IMR-90 (cell line): ENCODE measurements at regions not wholly inside any gene's neighbourhood (a gene's known extent, or its start where the extent isn't known, plus 50 kb on each side); places are given as distances from the start of the nearest gene placed in this dataset.

ENCODE experiments used
- ATAC-seq: fragments of 200-7000 bp; cut with Tn5 transposase; 2 replicates; pipeline ENCODE4 v1.9.1; 2020; ENCODE audit warnings: low read depth, mild to moderate bottlenecking, moderate library complexity
- BruUV-seq: library from RNA; stranded (reverse); fragments of 400-500 nt; replicated peaks from 2 replicates; lab custom pipeline; 2021; lab: Mats Ljungman, UMichigan
- CTCF ChIA-PET: fragments of 300-600 bp; formaldehyde crosslinking; extraction: SDS; loops from one replicate; lab custom pipeline; 2021; ENCODE audit warnings: antibody characterized with exemption; lab: Yijun Ruan, JAX
- POLR2A ChIA-PET: fragments of 300-600 bp; sonication (Branson Sonifier 250); formaldehyde crosslinking; loops from one replicate; lab custom pipeline; 2022; ENCODE audit warnings: antibody characterized with exemption; ENCODE audit not compliant: unreplicated experiment; lab: Charles Lee
- DNase-seq: peaks from one replicate; pipeline ENCODE4 v3.0.0; 2013
- H2AFZ ChIP-seq: replicated peaks from 2 replicates; pipeline ENCODE3; 2013; ENCODE audit warnings: low read length, mild to moderate bottlenecking; ENCODE audit not compliant: poor library complexity
- H2AK5ac ChIP-seq: 2 replicates; pipeline ENCODE4 v1.6.1; 2013; ENCODE audit warnings: low read depth, low read length, inconsistent platforms
- H2AK9ac ChIP-seq: replicated peaks from 2 replicates; pipeline ENCODE3; 2013; ENCODE audit warnings: mild to moderate bottlenecking, low read depth, low read length, moderate library complexity; ENCODE audit not compliant: poor library complexity
- H2BK120ac ChIP-seq: 2 replicates; pipeline ENCODE4 v1.6.1; 2013; ENCODE audit warnings: low read depth, low read length, inconsistent platforms
- H2BK15ac ChIP-seq: 3 replicates; pipeline ENCODE4 v1.6.1; 2013; ENCODE audit warnings: low read depth, low read length, inconsistent platforms
- H2BK20ac ChIP-seq: 2 replicates; pipeline ENCODE4 v1.6.1; 2013; ENCODE audit warnings: low read depth, mild to moderate bottlenecking, inconsistent platforms, low read length, moderate library complexity
- H2BK5ac ChIP-seq: 2 replicates; pipeline ENCODE4 v1.6.1; 2013; ENCODE audit warnings: mild to moderate bottlenecking, low read depth, low read length, inconsistent platforms; ENCODE audit not compliant: poor library complexity, severe bottlenecking
- H3K14ac ChIP-seq: replicated peaks from 2 replicates; pipeline ENCODE4 v1.6.1; 2013; ENCODE audit warnings: low read depth, low read length, inconsistent platforms
- H3K18ac ChIP-seq: 2 replicates; pipeline ENCODE4 v1.6.1; 2013; ENCODE audit warnings: low read depth, low read length, control low read depth
- H3K23ac ChIP-seq: 2 replicates; pipeline ENCODE4 v1.6.1; 2013; ENCODE audit warnings: low read depth, low read length, inconsistent platforms
- H3K27ac ChIP-seq: 2 replicates; pipeline ENCODE4 v1.5.1; 2013; ENCODE audit warnings: mild to moderate bottlenecking, control low read depth, low read length; ENCODE audit not compliant: insufficient read depth
- H3K27me3 ChIP-seq: 2 replicates; pipeline ENCODE4 v1.6.1; 2013; ENCODE audit warnings: low read length; ENCODE audit not compliant: control insufficient read depth, insufficient read depth
- H3K36me3 ChIP-seq: 2 replicates; pipeline ENCODE4 v1.6.1; 2013; ENCODE audit warnings: low read length, mixed read lengths; ENCODE audit not compliant: control insufficient read depth, insufficient read depth
- H3K4ac ChIP-seq: 2 replicates; pipeline ENCODE4 v1.6.1; 2013; ENCODE audit warnings: low read depth, low read length, inconsistent platforms
- H3K4me1 ChIP-seq: 2 replicates; pipeline ENCODE4 v1.6.1; 2013; ENCODE audit warnings: low read length, mixed read lengths; ENCODE audit not compliant: control insufficient read depth, insufficient read depth
- H3K4me2 ChIP-seq: 2 replicates; pipeline ENCODE4 v1.6.1; 2013; ENCODE audit warnings: low read depth, mild to moderate bottlenecking, control low read depth, low read length, moderate library complexity
- H3K4me3 ChIP-seq: 2 replicates; pipeline ENCODE4 v1.5.1; 2013; ENCODE audit warnings: low read depth, mild to moderate bottlenecking, control low read depth, low read length, moderate library complexity; ENCODE audit not compliant: insufficient read depth
- H3K56ac ChIP-seq: 2 replicates; pipeline ENCODE4 v1.6.1; 2013; ENCODE audit warnings: low read length, inconsistent platforms; ENCODE audit not compliant: insufficient read depth; ENCODE audit errors: extremely low read depth
- H3K79me1 ChIP-seq, 2 experiments: 2 replicates each; pipeline ENCODE4 v1.6.1; 2013; ENCODE audit warnings: low read length in 2 of 2, inconsistent platforms in 1 of 2, low read depth in 1 of 2
- H3K9ac ChIP-seq: 2 replicates; pipeline ENCODE4 v1.6.1; 2013; ENCODE audit warnings: low read depth, low read length, control low read depth
- H3K9me1 ChIP-seq: 2 replicates; pipeline ENCODE4 v1.6.1; 2013; ENCODE audit warnings: low read length, inconsistent platforms; ENCODE audit not compliant: insufficient read depth
- H3K9me3 ChIP-seq: 2 replicates; pipeline ENCODE4 v1.6.1; 2013; ENCODE audit warnings: low read length; ENCODE audit not compliant: control insufficient read depth, insufficient read depth
- H4K20me1 ChIP-seq: 2 replicates; pipeline ENCODE4 v1.6.1; 2013; ENCODE audit warnings: low read length, inconsistent platforms; ENCODE audit not compliant: insufficient read depth
- H4K5ac ChIP-seq: 2 replicates; pipeline ENCODE4 v1.6.1; 2013; ENCODE audit warnings: mild to moderate bottlenecking, low read depth, low read length, control low read depth
- H4K8ac ChIP-seq, 2 experiments: 2 replicates each; pipeline ENCODE4 v1.6.1; 2013; ENCODE audit warnings: low read depth in 2 of 2, low read length in 2 of 2, control low read depth in 1 of 2, inconsistent platforms in 1 of 2
- H4K91ac ChIP-seq: 2 replicates; pipeline ENCODE4 v1.6.1; 2013; ENCODE audit warnings: low read depth, low read length, inconsistent platforms; ENCODE audit not compliant: insufficient read depth
- FOS ChIP-seq: fragments of 150-350 bp; IDR thresholded peaks from 2 replicates; pipeline ENCODE4 v1.6.1; 2016; ENCODE audit warnings: low read depth, low read length
- MAFK ChIP-seq: IDR thresholded peaks from 2 replicates; pipeline ENCODE4 v1.6.1; 2012; ENCODE audit warnings: low read depth, low read length, improper control_type of control experiment
- MXI1 ChIP-seq: IDR thresholded peaks from 2 replicates; pipeline ENCODE4 v1.6.1; 2012; ENCODE audit warnings: low read depth, mild to moderate bottlenecking, low read length, moderate library complexity, borderline replicate concordance
- WGBS, 2 experiments: methylation state at CpG; one replicate each; pipeline versions ENCODE4 v1.1.5 to v1.1.7; 2013; ENCODE audit warnings: missing lambda C conversion rate in 2 of 2; ENCODE audit not compliant: insufficient read length in 1 of 2; ENCODE audit errors: extremely low coverage in 2 of 2; 5-methylcytosine and 5-hydroxymethylcytosine counted together
- dilution Hi-C: fragments of 300-500 bp; cut with HindIII; formaldehyde crosslinking; loops from one replicate; pipeline ENCODE4 v1.14.3; 2018; ENCODE audit warnings: low sequenced_read_pairs; ENCODE audit not compliant: unreplicated experiment
- in situ Hi-C: fragments of 300-500 bp; cut with MboI; formaldehyde crosslinking; loops from 3 replicates; pipeline ENCODE4 v1.14.3; 2019; ENCODE audit warnings: low sequenced_read_pairs, inconsistent platforms, mixed read lengths
- intact Hi-C: fragments of 100-400 bp; cut with micrococcal nuclease; formaldehyde crosslinking; loops from 2 replicates; pipeline ENCODE4 v1.10.0; 2022

GRCh38 chr10:44051584-44052385, 333.1 kb downstream of the CXCL12 start:
- dilution Hi-C loops, result no loop called here
- Histone ChIP-seq H3K18ac (no peak overlapping the region), H2BK120ac (no peak overlapping the region), H4K8ac (no peak overlapping the region), H3K4me3 (no peak overlapping the region), H2BK20ac (no peak overlapping the region), H3K79me1 (no peaks in the 10 kb centered on the region), H3K56ac (no peak overlapping the region), H3K9me1 (no peaks in the 10 kb centered on the region; the same call in 1 of the 2 replicates), H3K4me2 (no peak overlapping the region), H3K36me3 (no peaks in the 10 kb centered on the region), H4K5ac (no peak overlapping the region), H4K20me1 (no peaks in the 10 kb centered on the region), H3K27ac (no peak overlapping the region), H3K9me3 (no peaks in the 10 kb centered on the region; the same call in 1 of the 2 replicates), H4K91ac (no peak overlapping the region), H3K4me1 (peaks cover 3% of the 10 kb centered on the region), H2AK5ac (no peak overlapping the region), H2BK5ac (no peak overlapping the region), H3K23ac (no peak overlapping the region), H3K27me3 (peaks cover 24% of the 10 kb centered on the region), H2AK9ac (no peak overlapping the region), H3K4ac (no peak overlapping the region), H2BK15ac (no peak overlapping the region), H3K14ac (no peak overlapping the region), H3K9ac (no peak overlapping the region), H2AFZ (peak overlapping the region; percentile 12)
- intact Hi-C loops, result no loop called here
- BruUV-seq, result no TSS peak
- in situ Hi-C loops, result loop anchor here (25.0 kb wide), 1 partner anchor 811 kb away; no protein-coding TSS in a partner anchor
- ChIA-PET POLR2A (no interaction called here), CTCF (no interaction called here)
- WGBS, 2 experiments, result no CpG with 5 or more reads among the region's 10 CpGs
- peak; percentile 78 for DNase-seq
- TF ChIP-seq FOS (peak; percentile 18; the same call in 1 of the 2 replicates), MXI1 (no peak), MAFK (peak; percentile 93)
- ATAC-seq, result peak; percentile 53
